NCI-H526 (cell line): ENCODE measurements at regions not wholly inside any gene's neighbourhood (a gene's known extent, or its start where the extent isn't known, plus 50 kb on each side); places are given as distances from the start of the nearest gene placed in this dataset.
"Not testable (repeated sequence)": the region's sequence is repeated elsewhere in the genome, so short reads cannot be mapped to it uniquely, and the experiment has no call there.

ENCODE experiments used
- DNase-seq, 2 experiments: peaks; one replicate each; lab custom pipeline; 2025; lab: John Stamatoyannopoulos, UW

- no peak for DNase-seq
Measured at GRCh38 chr5:105213078-105213477, 1650.5 kb upstream of the NUDT12 start.

- no peak for DNase-seq
Measured at GRCh38 chr5:105207066-105207465, 1644.5 kb upstream of the NUDT12 start.

DNA sequence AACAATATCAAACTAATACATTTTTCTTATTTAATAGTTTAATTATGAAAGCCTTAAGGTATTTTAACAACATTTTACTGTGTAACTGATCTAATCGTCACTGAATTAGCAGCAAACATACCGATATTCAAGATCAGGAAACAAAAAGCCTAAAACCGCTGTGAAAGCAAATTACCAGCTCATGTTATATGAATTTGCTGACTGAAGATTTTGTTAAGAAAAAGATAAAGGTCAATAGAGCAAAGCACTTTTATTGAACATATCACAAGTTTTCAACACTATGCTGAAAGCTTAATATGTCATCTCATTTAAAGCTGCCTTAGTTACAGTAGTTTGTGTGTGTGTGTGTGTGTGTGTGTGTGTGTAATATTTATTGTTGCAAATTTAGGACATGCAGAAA lies 1634.9 kb upstream of the NUDT12 start:
- no peak for DNase-seq

DNA sequence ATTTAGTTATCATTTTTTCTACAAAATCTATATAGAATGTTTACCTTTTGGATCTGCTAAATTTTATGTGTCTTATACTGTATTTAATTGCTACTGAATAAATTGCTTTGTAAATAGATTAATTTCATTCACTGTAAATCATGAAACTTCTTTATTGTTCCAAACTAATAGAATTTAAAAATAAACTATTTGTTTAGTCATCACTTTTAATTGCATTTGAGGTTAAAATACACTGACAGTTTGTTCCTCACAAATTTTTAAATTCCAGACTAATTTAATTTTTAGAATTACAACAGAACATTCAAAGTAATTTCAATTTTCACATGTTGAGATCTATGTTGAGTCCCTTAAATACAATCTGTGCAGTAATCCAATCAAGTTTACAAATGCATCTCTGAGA lies 1633.2 kb upstream of the NUDT12 start:
- no peak for DNase-seq

DNA sequence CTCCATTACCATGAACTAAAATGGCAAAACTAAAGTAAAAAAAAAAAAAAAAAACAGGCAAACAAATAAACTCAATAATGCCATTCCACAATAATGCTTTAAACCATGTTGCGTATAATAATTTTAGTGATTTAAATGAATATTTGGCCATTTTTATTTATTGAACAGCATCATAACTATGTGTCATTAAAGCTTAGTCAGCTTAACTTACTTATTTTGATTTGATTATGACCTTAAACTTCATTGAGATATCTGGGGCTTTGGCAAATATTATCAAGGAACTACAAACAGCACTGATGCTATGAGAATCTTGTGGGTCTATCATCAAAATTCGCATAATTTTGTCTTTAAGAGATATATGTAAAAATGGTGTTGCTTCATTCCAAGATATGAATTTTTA lies 1610.3 kb upstream of the NUDT12 start:
- no peak for DNase-seq

DNA sequence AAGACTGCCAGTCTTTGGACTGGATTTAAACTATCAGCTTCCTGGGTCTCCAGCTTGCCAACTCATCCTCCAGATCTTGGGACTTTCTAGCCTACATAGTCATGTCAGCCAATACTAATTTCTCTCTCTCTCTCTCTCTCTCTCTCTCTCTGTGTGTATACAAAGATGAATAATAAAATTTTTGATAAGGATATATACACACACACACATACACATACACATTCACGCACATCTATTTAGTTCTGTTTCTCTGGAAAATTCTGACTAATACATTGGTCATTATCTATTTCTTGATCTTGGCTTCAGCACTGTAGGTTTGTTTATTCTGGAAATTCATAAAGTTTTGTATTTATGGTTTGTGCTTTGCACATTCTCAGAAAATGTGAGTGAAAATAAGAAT lies 1606.2 kb upstream of the NUDT12 start:
- DNase-seq: no peak

DNA sequence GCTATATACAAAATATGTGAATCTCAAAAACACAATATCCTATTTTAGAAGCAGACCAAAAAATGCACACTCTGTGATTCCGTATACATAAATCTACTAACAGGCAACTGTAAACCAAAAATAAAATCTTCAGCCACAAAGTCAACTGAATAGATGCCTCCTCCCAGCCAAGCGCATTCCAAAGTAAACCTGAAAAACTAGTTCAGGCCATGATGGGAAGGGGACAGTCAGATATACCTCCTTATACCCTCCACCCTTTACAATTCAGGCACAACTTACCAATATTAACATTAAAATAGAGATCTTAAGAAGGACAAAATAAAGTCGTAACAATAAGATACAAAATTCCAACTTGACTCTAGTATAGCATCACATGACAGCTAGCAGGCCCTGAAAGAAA lies 1604.5 kb upstream of the NUDT12 start:
- no peak for DNase-seq

DNA sequence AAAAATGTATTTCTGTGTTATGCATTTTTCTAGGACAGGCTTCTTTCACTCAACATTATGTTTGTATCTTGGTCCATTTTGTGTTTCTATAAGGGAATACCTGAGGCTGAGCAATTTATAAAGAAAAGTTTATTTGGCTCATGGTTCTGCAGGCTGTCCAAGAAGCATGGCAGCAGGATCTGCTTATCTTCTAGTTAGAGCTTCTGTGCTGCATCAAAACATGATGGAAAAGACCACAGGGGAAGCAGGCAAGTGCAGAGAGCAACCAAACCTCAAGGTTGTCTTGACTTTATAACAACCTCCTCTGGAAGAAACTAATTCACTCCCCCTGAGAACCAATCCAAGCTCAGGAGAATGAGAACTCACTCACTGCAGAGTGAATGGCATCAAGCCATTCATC lies 1601.0 kb upstream of the NUDT12 start:
- no peak for DNase-seq

DNA sequence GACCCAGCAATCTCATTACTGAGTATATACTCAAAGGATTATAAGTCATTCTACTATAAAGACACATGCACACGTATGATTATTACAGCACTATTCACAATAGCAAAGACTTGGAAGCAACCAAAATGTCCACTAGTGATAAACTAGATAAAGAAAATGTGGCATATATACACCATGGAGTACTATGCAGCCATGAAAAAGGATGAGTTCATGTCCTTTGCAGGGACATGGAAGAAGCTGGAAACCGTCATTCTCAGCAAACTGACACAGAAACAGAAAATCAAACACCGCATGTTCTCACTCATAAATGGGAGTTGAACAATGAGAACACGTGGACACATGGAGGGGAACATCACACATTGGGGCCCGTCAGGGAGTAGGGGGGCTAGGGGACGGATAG lies 1600.0 kb upstream of the NUDT12 start:
- not testable (repeated sequence) for DNase-seq

- DNase-seq: no peak
Measured at GRCh38 chr5:105158526-105158925, 1595.9 kb upstream of the NUDT12 start.

GRCh38 chr5:105150323-105150722 lies 1587.7 kb upstream of the NUDT12 start:
- DNase-seq: no peak

- no peak for DNase-seq
Measured at GRCh38 chr5:105146867-105147266, 1584.3 kb upstream of the NUDT12 start.

- no peak for DNase-seq
Measured at GRCh38 chr5:105145152-105145551, 1582.6 kb upstream of the NUDT12 start.

GRCh38 chr5:105134328-105134727 lies 1571.7 kb upstream of the NUDT12 start:
- no peak for DNase-seq

- no peak for DNase-seq
Measured at GRCh38 chr5:105133087-105133486, 1570.5 kb upstream of the NUDT12 start.

GRCh38 chr5:105132581-105132980 lies 1570.0 kb upstream of the NUDT12 start:
- DNase-seq: no peak

DNA sequence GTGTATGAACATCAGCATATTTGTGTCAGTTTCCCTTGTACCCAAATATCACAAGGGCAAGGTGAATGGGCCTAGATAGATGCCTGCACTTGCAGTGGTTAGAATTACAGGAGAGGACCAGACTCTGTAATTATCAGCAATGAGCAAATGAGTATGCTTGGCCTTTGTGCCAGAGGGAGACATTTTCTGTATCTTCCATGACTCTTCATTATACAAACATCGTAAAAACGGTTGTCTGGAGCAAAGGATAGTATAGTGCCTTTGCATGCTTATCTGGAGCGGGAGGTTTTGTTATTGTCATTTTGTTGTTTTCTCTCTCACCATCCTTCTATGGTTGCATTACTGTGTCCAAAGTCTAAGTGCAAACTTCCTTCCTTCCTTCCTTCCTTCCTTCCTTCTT lies 1568.5 kb upstream of the NUDT12 start:
- DNase-seq: no peak

GRCh38 chr5:105101577-105101976 lies 1539.0 kb upstream of the NUDT12 start:
- no peak for DNase-seq

DNA sequence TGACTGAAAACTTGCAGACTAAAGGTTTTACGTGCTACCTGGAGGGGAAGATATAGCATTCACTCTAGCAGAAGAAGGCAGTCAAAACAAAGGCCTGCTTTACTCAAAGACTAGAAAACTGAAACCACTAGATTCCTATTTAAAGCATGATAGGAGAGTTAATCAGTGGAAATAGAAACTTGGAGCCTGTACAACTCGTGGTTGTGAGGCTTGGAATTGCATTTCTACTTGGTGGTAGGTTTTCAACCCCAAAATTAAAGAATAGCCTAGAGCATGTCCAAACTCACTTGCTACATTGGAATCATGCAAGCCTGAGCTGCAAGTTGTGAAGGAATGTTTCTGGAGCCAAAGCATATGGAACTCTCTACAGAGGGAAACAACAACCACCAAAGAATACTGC lies 1526.4 kb upstream of the NUDT12 start:
- no peak for DNase-seq

DNA sequence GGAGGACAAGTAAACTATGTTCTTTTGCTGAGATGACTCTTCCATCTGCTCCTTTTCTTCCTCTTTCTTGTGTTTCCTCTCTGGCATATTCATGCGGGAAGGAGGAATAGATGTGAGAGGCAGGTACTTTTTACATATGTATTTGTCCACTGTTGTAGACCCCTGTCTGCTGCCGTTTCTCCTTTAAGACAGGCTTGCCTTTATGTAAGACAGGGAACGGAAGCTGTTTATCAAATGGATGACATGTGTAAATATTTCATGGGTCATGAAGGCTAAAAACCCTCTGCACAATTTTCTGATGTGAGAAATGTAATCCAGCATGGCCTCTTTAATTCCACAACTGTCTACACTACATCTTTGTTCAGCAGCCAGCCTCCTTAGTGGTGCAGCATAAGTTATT lies 1525.5 kb upstream of the NUDT12 start:
- DNase-seq: no peak

- no peak for DNase-seq
Measured at GRCh38 chr5:105057893-105058292, 1495.3 kb upstream of the NUDT12 start.

GRCh38 chr5:105057001-105057436 lies 1494.4 kb upstream of the NUDT12 start:
- DNase-seq: no peak

DNA sequence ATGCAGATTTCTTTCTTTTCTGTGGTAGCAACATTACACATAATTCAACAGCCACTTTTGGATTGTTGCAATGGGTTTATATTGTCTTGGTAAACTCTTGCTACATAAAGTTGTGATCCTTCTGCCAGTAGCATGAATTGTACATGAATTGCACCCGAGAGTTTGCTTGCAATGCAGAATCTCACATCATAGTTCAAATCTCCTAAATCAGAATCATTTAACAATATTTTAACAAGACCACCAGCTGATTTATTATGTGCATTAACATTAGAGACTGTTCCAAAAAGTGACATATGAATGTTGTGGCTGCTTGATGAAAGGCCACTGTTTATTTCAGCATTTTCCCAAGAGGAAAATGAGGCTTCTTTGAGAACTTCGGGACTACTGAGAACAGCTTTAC lies 1491.8 kb upstream of the NUDT12 start:
- no peak for DNase-seq

- no peak for DNase-seq
Measured at GRCh38 chr5:105042623-105043022, 1480.0 kb upstream of the NUDT12 start.

GRCh38 chr5:105036814-105037213 lies 1474.2 kb upstream of the NUDT12 start:
- not testable (repeated sequence) for DNase-seq
